Keratinocyte (primary cell): ENCODE measurements at regions not wholly inside any gene's neighbourhood (a gene's known extent, or its start where the extent isn't known, plus 50 kb on each side); places are given as distances from the start of the nearest gene placed in this dataset.

Source experiments
- DNase-seq: peaks from one replicate; pipeline ENCODE4 v3.0.0-alpha.2; 2011; ENCODE audit warnings: low read depth, missing footprints, low spot score
- FAIRE-seq: peaks from 2 replicates; lab custom pipeline; 2011; peaks lifted over from hg19 to GRCh38; lab: Jason Lieb, UNC
- H2AFZ ChIP-seq: 2 replicates; pipeline ENCODE4 v1.6.0; 2012; ENCODE audit warnings: low read length, control low read depth, inconsistent platforms; ENCODE audit not compliant: control insufficient read depth
- H3K27ac ChIP-seq: 2 replicates; pipeline ENCODE4 v1.5.1; 2011; ENCODE audit warnings: low read length; ENCODE audit not compliant: control insufficient read depth, insufficient read depth
- H3K27me3 ChIP-seq: 3 replicates; pipeline ENCODE4 v1.6.0; 2011; ENCODE audit warnings: low read length; ENCODE audit not compliant: control insufficient read depth, insufficient read depth; ENCODE audit errors: extremely low read depth
- H3K36me3 ChIP-seq, 2 experiments: 2 replicates in 1 of 2; 3 replicates in 1 of 2; pipeline ENCODE4 v1.5.1; 2011; ENCODE audit warnings: low read length in 2 of 2, mild to moderate bottlenecking in 1 of 2; ENCODE audit not compliant: control insufficient read depth in 2 of 2, insufficient read depth in 2 of 2; ENCODE audit errors: extremely low read depth in 1 of 2
- H3K4me1 ChIP-seq: 3 replicates; pipeline ENCODE4 v1.5.1; 2011; ENCODE audit warnings: low read length; ENCODE audit not compliant: control insufficient read depth, insufficient read depth; ENCODE audit errors: extremely low read depth
- H3K4me2 ChIP-seq: 3 replicates; pipeline ENCODE4 v1.6.0; 2011; ENCODE audit warnings: low read depth, low read length; ENCODE audit not compliant: control insufficient read depth, insufficient read depth; ENCODE audit errors: extremely low read depth
- H3K4me3 ChIP-seq, 3 experiments: fragments of 200-600 bp in 1 of 3; sonication (generic) in 1 of 3; 2 replicates in 2 of 3; 3 replicates in 1 of 3; pipeline ENCODE4 v1.5.1; 2011 to 2016; ENCODE audit warnings: low read length in 3 of 3, mild to moderate bottlenecking in 3 of 3, control low read depth in 2 of 3, inconsistent platforms in 1 of 3, low read depth in 1 of 3, mixed read lengths in 1 of 3, mixed run types in 1 of 3, moderate library complexity in 1 of 3; ENCODE audit not compliant: control insufficient read depth in 2 of 3, insufficient read depth in 2 of 3; ENCODE audit errors: extremely low read depth in 1 of 3
- H3K79me2 ChIP-seq: 2 replicates; pipeline ENCODE4 v1.6.0; 2012; ENCODE audit warnings: low read length; ENCODE audit not compliant: control insufficient read depth, insufficient read depth
- H3K9ac ChIP-seq: 3 replicates; pipeline ENCODE4 v1.6.0; 2011; ENCODE audit warnings: low read length; ENCODE audit not compliant: control insufficient read depth, insufficient read depth; ENCODE audit errors: extremely low read depth
- H3K9me1 ChIP-seq: 3 replicates; pipeline ENCODE4 v1.6.0; 2011; ENCODE audit warnings: low read length; ENCODE audit not compliant: control insufficient read depth, insufficient read depth; ENCODE audit errors: extremely low read depth
- H3K9me3 ChIP-seq: 2 replicates; pipeline ENCODE4 v1.5.1; 2012; ENCODE audit warnings: low read depth, low read length; ENCODE audit not compliant: control insufficient read depth
- H4K20me1 ChIP-seq: 3 replicates; pipeline ENCODE4 v1.6.0; 2011; ENCODE audit warnings: low read length; ENCODE audit not compliant: control insufficient read depth, insufficient read depth; ENCODE audit errors: extremely low read depth
- CTCF ChIP-seq, 3 experiments: IDR thresholded peaks in 1 of 3; conservative IDR thresholded peaks in 1 of 3; optimal IDR thresholded peaks in 1 of 3; 2 replicates in 2 of 3; 3 replicates in 1 of 3; pipeline versions ENCODE3 to v1.5.1; 2011; ENCODE audit warnings: low read length in 3 of 3, mild to moderate bottlenecking in 3 of 3, moderate library complexity in 2 of 3, control low read depth in 1 of 3, inconsistent platforms in 1 of 3; ENCODE audit not compliant: insufficient read depth in 2 of 3; ENCODE audit errors: extremely low read depth in 1 of 3
- EZH2 ChIP-seq: IDR thresholded peaks from one replicate; pipeline ENCODE4 v1.6.1; 2012; ENCODE audit warnings: inconsistent platforms, mild to moderate bottlenecking, low read length, moderate library complexity
- dilution Hi-C: fragments of 300-500 bp; cut with MboI; formaldehyde crosslinking; loops from one replicate; pipeline ENCODE4 v1.7.0; 2020; ENCODE audit warnings: low sequenced_read_pairs; ENCODE audit not compliant: extremely low pct_ligation_motif_present

GRCh38 chr6:14732226-14732843 is 513.5 kb upstream of the JARID2 start:
- peak overlapping the region; percentile 77 for H3K9ac ChIP-seq
- dilution Hi-C loops = no loop called here

GRCh38 chr6:14732844-14733757 is 512.8 kb upstream of the JARID2 start:
- DNase-seq (peak; percentile 90), FAIRE-seq (peak; percentile 88)
- no peaks in the 10 kb centered on the region for H3K36me3 ChIP-seq
- peak overlapping the region; percentile 77 for H3K9ac ChIP-seq
- H3K4me1 ChIP-seq = peaks cover 39% of the 10 kb centered on the region
- H3K4me3 ChIP-seq = peak overlapping the region in 2 of 3 experiments; percentile 24 to 26
- H3K27ac ChIP-seq = peak overlapping the region; percentile 99
- H3K9me1 ChIP-seq = no peaks in the 10 kb centered on the region
- no peaks in the 10 kb centered on the region for H3K9me3 ChIP-seq
- dilution Hi-C loops = no loop called here
- peak overlapping the region; percentile 83 for H3K4me2 ChIP-seq
- no peaks in the 10 kb centered on the region for H3K79me2 ChIP-seq
- no peaks in the 10 kb centered on the region for H3K27me3 ChIP-seq
- H2AFZ ChIP-seq = peak overlapping the region; percentile 22
- H4K20me1 ChIP-seq = no peaks in the 10 kb centered on the region
- TF ChIP-seq EZH2 (no peak), CTCF (optimal IDR thresholded peaks at IDR 0.05 in 1 of 3, IDR thresholded peaks at IDR 0.05 in 1 of 3, conservative IDR thresholded peaks at IDR 0.05 in 1 of 3; ENCODE audit: extremely low read depth in 1 of 3, insufficient read depth in 2 of 3, low read length in 3 of 3) (peak in 1 of 3 experiments; percentile 37)

More at GRCh38 chr6:14732226-14732843, 513.5 kb upstream of the JARID2 start:
- DNase-seq (no peak), FAIRE-seq (no peak)
- no peaks in the 10 kb centered on the region for H3K9me3 ChIP-seq
- no peak for TF ChIP-seq CTCF (optimal IDR thresholded peaks at IDR 0.05 in 1 of 3, IDR thresholded peaks at IDR 0.05 in 1 of 3, conservative IDR thresholded peaks at IDR 0.05 in 1 of 3; ENCODE audit: extremely low read depth in 1 of 3, insufficient read depth in 2 of 3, low read length in 3 of 3)
- no peak for TF ChIP-seq EZH2
- H3K36me3 ChIP-seq = no peaks in the 10 kb centered on the region
- H4K20me1 ChIP-seq = no peaks in the 10 kb centered on the region
- peaks cover 39% of the 10 kb centered on the region for H3K4me1 ChIP-seq
- no peaks in the 10 kb centered on the region for H3K79me2 ChIP-seq
- no peak overlapping the region for H2AFZ ChIP-seq
- H3K4me2 ChIP-seq = peak overlapping the region; percentile 83
- H3K4me3 ChIP-seq = peak overlapping the region in 1 of 3 experiments; percentile 11
- peak overlapping the region; percentile 99 for H3K27ac ChIP-seq
- no peaks in the 10 kb centered on the region for H3K9me1 ChIP-seq
- no peaks in the 10 kb centered on the region for H3K27me3 ChIP-seq
